OCI-LY1 (cell line): ENCODE measurements at regions not wholly inside any gene's neighbourhood (a gene's known extent, or its start where the extent isn't known, plus 50 kb on each side); places are given as distances from the start of the nearest gene placed in this dataset.

Experiments
- H2AFZ ChIP-seq: fragments of 200-600 bp; sonication (generic), shearing (Covaris generic); 2 replicates; pipeline ENCODE4 v1.6.0; 2014; ENCODE audit warnings: antibody characterized with exemption, mild to moderate bottlenecking, low read length
- H3F3A ChIP-seq: fragments of 200-600 bp; sonication (generic), shearing (Covaris generic); 2 replicates; pipeline ENCODE4 v1.6.0; 2014; ENCODE audit warnings: mild to moderate bottlenecking, antibody characterized with exemption, low read length, moderate library complexity; ENCODE audit not compliant: insufficient read depth
- H3K27ac ChIP-seq: fragments of 200-600 bp; sonication (generic); 2 replicates; pipeline ENCODE4 v1.5.1; 2014; ENCODE audit warnings: low read length, mixed run types, mild to moderate bottlenecking, low read depth; ENCODE audit not compliant: poor library complexity, severe bottlenecking
- H3K27me3 ChIP-seq: fragments of 200-600 bp; sonication (generic); 2 replicates; pipeline ENCODE4 v1.6.0; 2014; ENCODE audit warnings: antibody characterized with exemption, mild to moderate bottlenecking, low read length, moderate library complexity; ENCODE audit not compliant: insufficient read depth
- H3K36me3 ChIP-seq: fragments of 200-600 bp; sonication (generic); 2 replicates; pipeline ENCODE4 v1.6.1; 2014; ENCODE audit warnings: mild to moderate bottlenecking, antibody characterized with exemption, low read length, moderate library complexity, mixed read lengths; ENCODE audit not compliant: insufficient read depth
- H3K4me1 ChIP-seq: fragments of 200-600 bp; sonication (generic); 2 replicates; pipeline ENCODE4 v1.5.1; 2014; ENCODE audit warnings: mild to moderate bottlenecking, low read length, moderate library complexity; ENCODE audit not compliant: insufficient read depth, severe bottlenecking
- H3K4me2 ChIP-seq: fragments of 200-600 bp; sonication (generic), shearing (Covaris generic); 2 replicates; pipeline ENCODE4 v1.6.1; 2014; ENCODE audit warnings: low read length
- H3K4me3 ChIP-seq: fragments of 200-600 bp; sonication (generic); 2 replicates; pipeline ENCODE4 v1.5.1; 2014; ENCODE audit warnings: low read length, low read depth, mild to moderate bottlenecking, mixed read lengths; ENCODE audit not compliant: poor library complexity, severe bottlenecking
- H3K79me2 ChIP-seq: fragments of 200-600 bp; shearing (Covaris generic); 2 replicates; pipeline ENCODE4 v1.6.1; 2016; ENCODE audit warnings: mixed run types, low read length, mixed read lengths; ENCODE audit not compliant: insufficient read depth
- H3K9ac ChIP-seq: fragments of 200-600 bp; sonication (generic), shearing (Covaris generic); 2 replicates; pipeline ENCODE4 v1.6.1; 2014; ENCODE audit warnings: mild to moderate bottlenecking, low read length, mixed read lengths
- H3K9me2 ChIP-seq: fragments of 200-600 bp; sonication (generic), shearing (Covaris generic); 2 replicates; pipeline ENCODE4 v1.6.1; 2014; ENCODE audit warnings: low read depth, mild to moderate bottlenecking, low read length, mixed read lengths
- H3K9me3 ChIP-seq: fragments of 200-600 bp; shearing (Covaris generic); 2 replicates; pipeline ENCODE4 v1.6.1; 2014; ENCODE audit warnings: low read length, mixed read lengths
- H4K20me1 ChIP-seq: fragments of 200-600 bp; sonication (generic), shearing (Covaris generic); 2 replicates; pipeline ENCODE4 v1.6.0; 2016; ENCODE audit warnings: mild to moderate bottlenecking, low read length; ENCODE audit not compliant: insufficient read depth
- CTCF ChIP-seq: fragments of 200-600 bp; sonication (generic), shearing (Covaris generic); IDR thresholded peaks from 2 replicates; pipeline ENCODE4 v1.5.1; 2017; ENCODE audit warnings: mild to moderate bottlenecking, antibody characterized with exemption, low read length, moderate library complexity, mixed read lengths
- EZH2 ChIP-seq: fragments of 200-600 bp; sonication (generic), shearing (Covaris generic); IDR thresholded peaks from 2 replicates; pipeline ENCODE4 v1.8.0; 2017; ENCODE audit warnings: borderline replicate concordance, mixed run types, mild to moderate bottlenecking, antibody characterized with exemption, low read length, moderate library complexity, mixed read lengths

- H3K9me2 ChIP-seq = no peaks in the 10 kb centered on the region
Observed at GRCh38 chr11:109828387-109828786, 264.8 kb upstream of the ZC3H12C start.

DNA sequence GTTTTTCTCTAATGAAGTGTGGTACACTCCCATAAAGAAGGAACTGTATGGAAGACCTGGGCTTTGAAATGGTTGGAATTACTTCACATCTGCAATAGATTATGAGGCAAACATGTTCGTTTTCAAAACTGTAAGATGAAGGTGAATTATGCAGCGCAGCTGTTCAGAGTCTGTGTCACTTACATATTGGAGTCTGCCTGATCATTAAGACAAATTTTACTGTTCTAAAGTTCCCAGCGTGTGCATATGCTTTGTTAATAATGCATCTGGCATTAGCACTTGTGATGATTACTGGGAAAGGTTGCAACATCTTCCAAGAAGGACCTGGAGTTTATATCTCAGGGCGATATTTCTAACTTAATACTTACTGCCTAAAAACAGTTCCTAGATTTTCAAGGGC, 255.2 kb upstream of the ZC3H12C start:
- Histone ChIP-seq H3K4me1 (no peaks in the 10 kb centered on the region), H3K4me2 (no peak overlapping the region), H3K27me3 (no peaks in the 10 kb centered on the region), H3F3A (no peaks in the 10 kb centered on the region), H3K9me3 (no peaks in the 10 kb centered on the region), H3K9ac (no peak overlapping the region), H3K4me3 (no peak overlapping the region), H3K36me3 (no peaks in the 10 kb centered on the region), H4K20me1 (no peaks in the 10 kb centered on the region), H3K27ac (no peak overlapping the region), H2AFZ (no peak overlapping the region), H3K9me2 (no peaks in the 10 kb centered on the region), H3K79me2 (no peaks in the 10 kb centered on the region)
- TF ChIP-seq CTCF (no peak), EZH2 (no peak)

More at GRCh38 chr11:109828387-109828786, 264.8 kb upstream of the ZC3H12C start:
- no peak overlapping the region for H2AFZ ChIP-seq
- H3K36me3 ChIP-seq = no peaks in the 10 kb centered on the region
- H3K79me2 ChIP-seq = no peaks in the 10 kb centered on the region
- H3F3A ChIP-seq = no peaks in the 10 kb centered on the region
- H3K4me1 ChIP-seq = no peaks in the 10 kb centered on the region
- no peak overlapping the region for H3K27ac ChIP-seq
- H3K9me3 ChIP-seq = no peaks in the 10 kb centered on the region
- H3K4me2 ChIP-seq = no peak overlapping the region
- no peaks in the 10 kb centered on the region for H4K20me1 ChIP-seq
- no peaks in the 10 kb centered on the region for H3K27me3 ChIP-seq
- H3K4me3 ChIP-seq = no peak overlapping the region
- H3K9ac ChIP-seq = no peak overlapping the region
- TF ChIP-seq CTCF (no peak), EZH2 (no peak)

GRCh38 chr11:109845437-109845836, 247.8 kb upstream of the ZC3H12C start:
- no peaks in the 10 kb centered on the region for H3K9me3 ChIP-seq

More at GRCh38 chr11:109845437-109845836, 247.8 kb upstream of the ZC3H12C start:
- no peaks in the 10 kb centered on the region for H3K4me1 ChIP-seq
- H3K79me2 ChIP-seq = no peaks in the 10 kb centered on the region
- H4K20me1 ChIP-seq = no peaks in the 10 kb centered on the region
- H3K9me2 ChIP-seq = no peaks in the 10 kb centered on the region
- no peaks in the 10 kb centered on the region for H3K27me3 ChIP-seq
- H3K4me2 ChIP-seq = no peak overlapping the region
- no peak overlapping the region for H3K4me3 ChIP-seq
- no peak overlapping the region for H3K27ac ChIP-seq
- no peak overlapping the region for H3K9ac ChIP-seq
- no peaks in the 10 kb centered on the region for H3F3A ChIP-seq
- TF ChIP-seq CTCF (no peak), EZH2 (no peak)
- no peaks in the 10 kb centered on the region for H3K36me3 ChIP-seq
- no peak overlapping the region for H2AFZ ChIP-seq
